Breast epithelium (tissue), 4 donors: ENCODE measurements at regions not wholly inside any gene's neighbourhood (a gene's known extent, or its start where the extent isn't known, plus 50 kb on each side); places are given as distances from the start of the nearest gene placed in this dataset.

ENCODE experiments used
- DNase-seq, 2 donors: peaks; one replicate each; pipeline ENCODE4 v3.0.0-alpha.2; 2019; ENCODE audit warnings: low spot score in 2 of 2
- H3K27ac ChIP-seq, 2 donors: fragments of 200-600 bp; sonication (generic) in 1 of 2; one replicate each; pipeline ENCODE4 v1.5.1; 2016 to 2019; ENCODE audit warnings: mild to moderate bottlenecking in 1 of 2
- H3K27me3 ChIP-seq, 2 donors: fragments of 200-600 bp; sonication (generic) in 1 of 2; one replicate each; pipeline versions ENCODE4 v1.5.1 to v1.6.0; 2017 to 2019; ENCODE audit warnings: control low read depth in 1 of 2, mild to moderate bottlenecking in 1 of 2
- H3K36me3 ChIP-seq: fragments of 200-600 bp; one replicate; pipeline ENCODE4 v1.5.1; 2019
- H3K4me1 ChIP-seq, 2 donors: fragments of 200-600 bp; sonication (generic); one replicate each; pipeline ENCODE4 v1.5.1; 2016 to 2019; ENCODE audit warnings: control low read depth in 1 of 2
- H3K4me3 ChIP-seq, 3 donors: fragments of 200-600 bp; sonication (generic); 1 replicate in 2 of 3; 2 replicates in 1 of 3; pipeline ENCODE4 v1.5.1; 2016 to 2019; ENCODE audit warnings: mild to moderate bottlenecking in 3 of 3, moderate library complexity in 2 of 3
- H3K9me3 ChIP-seq, 2 donors: fragments of 200-600 bp; sonication (generic) in 1 of 2; one replicate each; pipeline ENCODE4 v1.5.1; 2016 to 2019; ENCODE audit warnings: control low read depth in 1 of 2
- POLR2A ChIP-seq: fragments of 450-650 bp; IDR thresholded peaks from one replicate; pipeline ENCODE4 v1.6.1; 2016; ENCODE audit warnings: antibody characterized with exemption, mild to moderate bottlenecking, moderate library complexity
- POLR2AphosphoS5 ChIP-seq, 3 donors: sonication (generic); formaldehyde crosslinking; IDR thresholded peaks; one replicate each; pipeline ENCODE4 v1.6.1; 2017; ENCODE audit warnings: antibody characterized with exemption in 3 of 3
- intact Hi-C: fragments of 100-400 bp; cut with DNase I; formaldehyde crosslinking; loops from one replicate; pipeline ENCODE4 v1.15.1; 2023; ENCODE audit warnings: low total_unique reads
- TF ChIP-seq, protein P1 (sequence below), 3 donors: fragments of 450-650 bp; IDR thresholded peaks; one replicate each; pipeline ENCODE4 v1.5.1; 2016 to 2017; ENCODE audit warnings: antibody characterized with exemption in 3 of 3, mild to moderate bottlenecking in 3 of 3, moderate library complexity in 3 of 3

DNA sequence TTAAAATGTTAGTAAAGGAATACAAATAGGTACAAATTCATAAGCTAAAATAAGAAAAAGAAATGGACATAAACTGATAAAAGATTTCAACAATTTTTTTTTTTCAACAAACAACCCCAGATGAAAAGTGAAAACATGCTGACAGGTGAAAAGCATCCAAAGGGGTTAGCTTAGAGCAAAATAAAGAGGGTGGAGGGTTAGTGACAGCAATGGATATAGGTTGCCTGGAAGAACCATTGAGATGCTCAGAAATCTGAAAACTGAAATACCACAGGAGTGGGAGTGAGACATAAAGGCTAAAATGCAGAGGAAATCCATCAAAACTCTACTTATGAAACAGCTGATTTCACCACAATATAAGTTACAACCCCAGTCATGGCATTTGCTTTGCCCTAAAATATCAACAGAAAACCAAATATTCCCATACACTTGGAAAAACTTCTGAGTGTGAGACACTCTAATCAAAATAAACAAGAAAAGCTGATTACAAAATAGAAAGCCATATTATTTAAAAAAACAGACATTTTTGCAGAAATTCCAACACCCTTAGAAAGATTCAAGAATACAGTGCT, 136.3 kb upstream of the PLEKHG7 start:
- no peaks in the 10 kb centered on the region for H3K27me3 ChIP-seq
- H3K36me3 ChIP-seq = no peaks in the 10 kb centered on the region
- intact Hi-C loops = no loop called here
- H3K27ac ChIP-seq = no peak overlapping the region
- DNase-seq = no peak
- peaks cover 0 to under 1% of the 10 kb centered on the region in 2 donors for H3K4me1 ChIP-seq
- no peak overlapping the region for H3K4me3 ChIP-seq
- TF ChIP-seq, protein P1, sequence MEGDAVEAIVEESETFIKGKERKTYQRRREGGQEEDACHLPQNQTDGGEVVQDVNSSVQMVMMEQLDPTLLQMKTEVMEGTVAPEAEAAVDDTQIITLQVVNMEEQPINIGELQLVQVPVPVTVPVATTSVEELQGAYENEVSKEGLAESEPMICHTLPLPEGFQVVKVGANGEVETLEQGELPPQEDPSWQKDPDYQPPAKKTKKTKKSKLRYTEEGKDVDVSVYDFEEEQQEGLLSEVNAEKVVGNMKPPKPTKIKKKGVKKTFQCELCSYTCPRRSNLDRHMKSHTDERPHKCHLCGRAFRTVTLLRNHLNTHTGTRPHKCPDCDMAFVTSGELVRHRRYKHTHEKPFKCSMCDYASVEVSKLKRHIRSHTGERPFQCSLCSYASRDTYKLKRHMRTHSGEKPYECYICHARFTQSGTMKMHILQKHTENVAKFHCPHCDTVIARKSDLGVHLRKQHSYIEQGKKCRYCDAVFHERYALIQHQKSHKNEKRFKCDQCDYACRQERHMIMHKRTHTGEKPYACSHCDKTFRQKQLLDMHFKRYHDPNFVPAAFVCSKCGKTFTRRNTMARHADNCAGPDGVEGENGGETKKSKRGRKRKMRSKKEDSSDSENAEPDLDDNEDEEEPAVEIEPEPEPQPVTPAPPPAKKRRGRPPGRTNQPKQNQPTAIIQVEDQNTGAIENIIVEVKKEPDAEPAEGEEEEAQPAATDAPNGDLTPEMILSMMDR (IDR thresholded peaks at IDR 0.05) = no peak
- TF ChIP-seq POLR2A (no peak), POLR2AphosphoS5 (IDR thresholded peaks at IDR 0.05) (no peak)
- no peaks in the 10 kb centered on the region for H3K9me3 ChIP-seq

DNA sequence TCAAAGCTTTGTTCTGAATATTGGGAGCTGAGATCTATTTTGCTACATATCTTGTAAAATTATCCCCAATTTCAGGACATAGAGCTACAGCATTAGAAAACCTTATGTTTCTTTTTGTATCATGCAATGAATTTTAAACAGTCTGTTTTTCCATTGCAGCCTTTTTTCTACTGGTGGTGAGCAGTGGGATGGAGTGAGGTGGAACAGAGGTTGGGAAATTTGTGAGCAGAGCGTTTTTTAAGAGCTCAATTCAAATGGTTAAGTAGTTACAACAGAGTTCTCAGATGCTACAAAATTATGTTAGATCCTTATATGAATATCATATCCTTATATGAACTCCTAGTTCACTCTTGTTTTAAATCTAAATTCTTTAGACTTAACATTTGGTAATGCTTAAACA, 139.0 kb upstream of the PLEKHG7 start:
- Histone ChIP-seq H3K4me3 (no peak overlapping the region), H3K36me3 (no peaks in the 10 kb centered on the region), H3K27me3 (no peaks in the 10 kb centered on the region), H3K27ac (no peak overlapping the region), H3K4me1 (peaks cover 0 to 5% of the 10 kb centered on the region in 2 donors), H3K9me3 (no peaks in the 10 kb centered on the region)
- intact Hi-C loops = no loop called here
- no peak for DNase-seq
- TF ChIP-seq POLR2A (no peak), POLR2AphosphoS5 (IDR thresholded peaks at IDR 0.05) (no peak)
- TF ChIP-seq, protein P1 (IDR thresholded peaks at IDR 0.05) = no peak

DNA sequence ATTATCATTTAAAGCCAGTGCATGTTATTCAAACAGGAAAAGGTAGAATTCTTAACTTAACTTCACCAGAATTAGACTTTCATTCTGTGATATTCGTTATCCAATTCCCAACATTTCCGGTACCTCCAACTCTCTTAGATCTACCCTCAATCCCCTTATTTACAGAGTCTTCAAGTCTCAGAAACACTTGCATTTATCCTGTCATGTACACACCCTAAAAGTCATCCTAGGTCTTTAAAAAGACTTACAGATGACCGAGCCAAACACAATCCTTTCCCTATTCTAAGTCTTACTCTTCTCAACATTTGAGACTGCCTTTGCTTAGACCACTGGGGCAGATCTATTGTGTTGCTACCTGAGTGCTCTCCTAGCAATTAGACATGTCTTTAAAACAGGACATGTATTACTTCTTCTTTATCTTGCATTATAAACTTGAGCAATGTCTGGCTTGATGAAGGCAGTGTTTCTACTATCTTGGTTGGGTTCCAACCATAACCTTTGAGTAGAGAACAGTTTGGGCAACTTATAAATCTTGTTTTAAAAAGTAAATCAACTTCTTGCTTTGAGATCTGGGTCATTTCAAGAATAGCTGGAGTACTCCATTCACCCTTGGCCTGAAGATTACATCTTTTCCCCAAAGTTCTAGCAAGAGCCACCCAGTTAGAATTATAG, 140.6 kb upstream of the PLEKHG7 start:
- Histone ChIP-seq H3K4me3 (no peak overlapping the region), H3K27ac (peak overlapping the region; percentile 69 to 73), H3K9me3 (no peaks in the 10 kb centered on the region), H3K27me3 (no peaks in the 10 kb centered on the region), H3K4me1 (peaks cover 0 to 5% of the 10 kb centered on the region in 2 donors), H3K36me3 (no peaks in the 10 kb centered on the region)
- no peak for DNase-seq
- intact Hi-C loops = no loop called here
- TF ChIP-seq, protein P1 (IDR thresholded peaks at IDR 0.05) = no peak
- no peak for TF ChIP-seq POLR2A
- TF ChIP-seq POLR2AphosphoS5 (IDR thresholded peaks at IDR 0.05) = no peak

DNA sequence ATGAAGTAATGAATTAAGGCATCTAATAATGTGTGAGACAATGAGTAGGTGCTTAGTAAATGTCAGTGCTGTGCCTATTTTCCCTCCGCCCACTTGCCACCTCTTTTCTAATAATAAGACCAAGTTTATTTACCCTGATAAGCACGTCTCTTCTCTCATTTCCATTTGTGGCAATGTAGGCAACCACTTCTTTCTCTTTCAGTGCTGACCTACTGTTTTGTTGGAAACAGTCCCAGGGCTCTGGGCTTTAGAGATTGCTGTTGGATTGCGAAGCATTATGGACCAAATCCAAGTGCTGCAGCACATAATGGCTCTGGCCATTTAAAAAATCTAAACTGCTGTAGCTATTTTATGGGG, 141.3 kb upstream of the PLEKHG7 start:
- peak overlapping the region; percentile 70 to 73 for H3K27ac ChIP-seq
- peak in 1 of 2 donors; percentile 41 for DNase-seq
- no peaks in the 10 kb centered on the region for H3K9me3 ChIP-seq
- intact Hi-C loops = no loop called here
- H3K4me1 ChIP-seq = peaks cover 0 to 5% of the 10 kb centered on the region in 2 donors
- H3K4me3 ChIP-seq = no peak overlapping the region
- H3K27me3 ChIP-seq = no peaks in the 10 kb centered on the region
- H3K36me3 ChIP-seq = no peaks in the 10 kb centered on the region
- TF ChIP-seq POLR2AphosphoS5 (IDR thresholded peaks at IDR 0.05) (no peak), POLR2A (no peak)
- TF ChIP-seq, protein P1 (IDR thresholded peaks at IDR 0.05) = no peak

DNA sequence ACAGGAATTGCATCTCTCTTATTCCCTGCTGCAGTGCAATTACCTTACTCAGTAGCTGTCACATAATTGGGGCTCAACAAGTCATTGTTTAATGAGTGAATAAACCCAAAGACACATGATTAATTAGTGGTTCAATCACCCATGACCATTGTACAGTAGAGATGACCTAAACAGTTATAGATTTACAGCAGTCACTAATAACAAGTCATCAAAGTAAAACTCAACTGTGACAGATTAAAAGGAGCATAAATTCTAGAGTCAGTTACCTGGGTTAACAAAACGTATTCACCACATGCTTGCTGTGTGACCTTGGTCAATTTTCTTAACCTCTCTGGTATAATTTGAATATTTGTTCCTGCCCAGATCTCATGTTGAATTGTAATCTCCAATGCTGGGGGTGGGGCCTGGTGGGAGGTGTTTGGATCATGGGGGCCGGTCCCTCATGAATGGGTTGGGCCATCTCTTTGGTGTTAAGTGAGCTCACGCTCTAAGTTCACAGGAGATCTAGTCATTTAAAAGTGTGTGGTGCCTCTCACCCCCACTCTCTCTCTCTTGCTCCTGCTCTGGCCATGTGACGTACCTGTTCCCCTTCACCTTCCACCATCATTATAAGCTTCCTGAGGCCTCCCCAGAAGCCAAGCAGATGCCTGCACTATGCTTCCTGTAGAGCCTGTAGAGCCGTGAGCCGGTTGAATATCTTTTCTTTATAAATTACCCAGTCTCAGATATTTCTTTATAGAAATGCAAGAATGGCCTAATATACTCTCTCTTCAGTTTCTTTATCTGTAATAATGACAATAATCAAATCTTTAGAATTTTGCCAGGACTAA, 141.9 kb upstream of the PLEKHG7 start:
- DNase-seq = no peak
- intact Hi-C loops = no loop called here
- no peaks in the 10 kb centered on the region for H3K9me3 ChIP-seq
- peaks cover 0 to 5% of the 10 kb centered on the region in 2 donors for H3K4me1 ChIP-seq
- H3K27me3 ChIP-seq = no peaks in the 10 kb centered on the region
- H3K36me3 ChIP-seq = no peaks in the 10 kb centered on the region
- TF ChIP-seq POLR2A (no peak), POLR2AphosphoS5 (IDR thresholded peaks at IDR 0.05) (no peak)
- TF ChIP-seq, protein P1 (IDR thresholded peaks at IDR 0.05) = no peak
- no peak overlapping the region for H3K4me3 ChIP-seq
- peak overlapping the region; percentile 70 to 73 for H3K27ac ChIP-seq
